ENCODE measurements at regions not wholly inside any gene's neighbourhood (a gene's known extent, or its start where the extent isn't known, plus 50 kb on each side); places are given as distances from the start of the nearest gene placed in this dataset.

- H2AK5ac ChIP-seq (ENCODE audit: low read depth, low read length): no peak overlapping the region
- H3K79me2 ChIP-seq (ENCODE audit: control insufficient read depth in 1 of 2, insufficient read depth in 2 of 2, low read length in 2 of 2): no peaks in the 10 kb centered on the region
- H2BK12ac ChIP-seq (ENCODE audit: low read depth, low read length): no peak overlapping the region
- no peak overlapping the region for H4K91ac ChIP-seq (replicated peaks; ENCODE audit: insufficient read length, low read length)
- H3K79me1 ChIP-seq (ENCODE audit: low read depth, low read length): no peaks in the 10 kb centered on the region
- no peak overlapping the region for H3K4me2 ChIP-seq (ENCODE audit: insufficient read depth in 1 of 2, low read depth in 2 of 2, low read length in 2 of 2)
- H3K36me3 ChIP-seq (ENCODE audit: control insufficient read depth in 2 of 4, insufficient read depth in 4 of 4, low read length in 3 of 4): no peaks in the 10 kb centered on the region
- H3K9me3 ChIP-seq (ENCODE audit: insufficient read depth in 2 of 2, low read depth in 1 of 2, low read length in 1 of 2): no peaks in the 10 kb centered on the region
- no peak for FAIRE-seq
- no peak overlapping the region for H3K4ac ChIP-seq (replicated peaks; ENCODE audit: insufficient read length, low read depth, low read length)
- H4K8ac ChIP-seq (ENCODE audit: extremely low read depth, insufficient read depth, low read length): no peak overlapping the region
- no peak overlapping the region for H2BK15ac ChIP-seq (ENCODE audit: low read length)
- peaks cover 6% of the 10 kb centered on the region; the same call in 1 of the 2 replicates for H3K23me2 ChIP-seq (ENCODE audit: low read depth, low read length)
- no peak overlapping the region for H3K14ac ChIP-seq (ENCODE audit: insufficient read length)
- H2BK20ac ChIP-seq (ENCODE audit: low read length): no peak overlapping the region
- H3K23ac ChIP-seq (ENCODE audit: insufficient read length): no peak overlapping the region
- H3K27ac ChIP-seq (ENCODE audit: low read depth, low read length): no peak overlapping the region
- no peaks in the 10 kb centered on the region for H3K27me3 ChIP-seq (replicated peaks in 1 of 4; ENCODE audit: control insufficient read depth in 3 of 4, extremely low read depth in 1 of 4, insufficient read depth in 3 of 4, low read length in 3 of 4)
- no peak overlapping the region for H2BK120ac ChIP-seq (replicated peaks; ENCODE audit: low read depth, low read length)
- no peak overlapping the region for H2BK5ac ChIP-seq (ENCODE audit: low read depth, low read length)
- H3K56ac ChIP-seq (replicated peaks; ENCODE audit: insufficient read length, low read depth, low read length): no peak overlapping the region
- no peak overlapping the region for H3K18ac ChIP-seq (ENCODE audit: extremely low read depth, low read length)
- POLR2A ChIA-PET (ENCODE audit: partially characterized antibody): no interaction called here
- peaks cover 0 to 2% (median 0%) of the 10 kb centered on the region in 4 experiments; a peak in 1 of 7 replicates for H3K4me1 ChIP-seq (replicated peaks in 1 of 4; ENCODE audit: control insufficient read depth in 3 of 4, insufficient read depth in 4 of 4, low read length in 3 of 4)
- no peak overlapping the region for H2AFZ ChIP-seq (ENCODE audit: low read length)
- peaks cover 0 to 3% of the 10 kb centered on the region in 2 experiments for H4K20me1 ChIP-seq (replicated peaks in 1 of 2; ENCODE audit: control insufficient read depth in 1 of 2, insufficient read depth in 2 of 2, low read length in 2 of 2)
- WGBS, 2 experiments (ENCODE audit: extremely low coverage in 1 of 2, insufficient coverage in 1 of 2, insufficient read length in 1 of 2, insufficient replicate concordance in 2 of 2, low coverage in 1 of 2, low lambda C conversion rate in 2 of 2, missing lambda C conversion rate in 1 of 2): 87% methylated on average over 11 of the region's 11 CpGs; no CpG with 5 or more reads in 1 of the 2 experiments
- no peak for TF ChIP-seq CEBPB (IDR thresholded peaks at IDR 0.05; ENCODE audit: low read depth, low read length)
- no peak for TF ChIP-seq RBBP5 (IDR thresholded peaks at IDR 0.05; ENCODE audit: borderline replicate concordance, low read depth, low read length)
- TF ChIP-seq FOSL1 (IDR thresholded peaks at IDR 0.05; ENCODE audit: insufficient read depth, low read depth, low read length): no peak
- no peak for TF ChIP-seq YY1 (IDR thresholded peaks at IDR 0.05; ENCODE audit: low read depth, low read length)
- no peak for TF ChIP-seq CTCF (IDR thresholded peaks at IDR 0.05; ENCODE audit: control extremely low read depth in 1 of 3, insufficient read depth in 1 of 3, low read depth in 1 of 3, low read length in 3 of 3)
- TF ChIP-seq SIX5 (IDR thresholded peaks at IDR 0.05; ENCODE audit: low read depth, low read length): no peak
- TF ChIP-seq SP4 (IDR thresholded peaks at IDR 0.05; ENCODE audit: low read length): no peak
- TF ChIP-seq KDM5A (IDR thresholded peaks at IDR 0.05; ENCODE audit: low read length): no peak
- no peak for DNase-seq (ENCODE audit: low read depth in 1 of 2, low spot score in 2 of 2)
- H3K9ac ChIP-seq (replicated peaks in 1 of 4; ENCODE audit: extremely low read depth in 1 of 4, low read depth in 3 of 4, low read length in 3 of 4): no peak overlapping the region
- CTCF ChIA-PET (ENCODE audit: partially characterized antibody): no interaction called here
- no peak overlapping the region for H4K5ac ChIP-seq (ENCODE audit: insufficient read length, low read depth, low read length)
- H3K4me3 ChIP-seq (ENCODE audit: extremely low read depth in 1 of 4, insufficient read depth in 2 of 4, low read depth in 3 of 4, low read length in 4 of 4): no peak overlapping the region
These were observed 229.1 kb downstream of the IRX2 start for GRCh38 chr5:2522372-2522771.

All from H1 (cell line).